Inflammatory macrophage (primary cell): ENCODE measurements at regions not wholly inside any gene's neighbourhood (a gene's known extent, or its start where the extent isn't known, plus 50 kb on each side); places are given as distances from the start of the nearest gene placed in this dataset.
"Not testable (repeated sequence)": the region's sequence is repeated elsewhere in the genome, so short reads cannot be mapped to it uniquely, and the experiment has no call there.

Experiments used
- DNase-seq, 2 donors: peaks; one replicate each; pipeline ENCODE4 v3.0.0-alpha.2; 2020 to 2022

GRCh38 chr14:98908050-98908449 lies 363.9 kb downstream of the BCL11B start:
- DNase-seq = no peak

- no peak for DNase-seq
Measured at GRCh38 chr14:98909251-98909944, 362.6 kb downstream of the BCL11B start.

GRCh38 chr14:98910061-98910460 lies 361.9 kb downstream of the BCL11B start:
- no peak for DNase-seq

GRCh38 chr14:98912655-98913054 lies 359.3 kb downstream of the BCL11B start:
- DNase-seq = no peak

GRCh38 chr14:98913967-98914650 lies 357.9 kb downstream of the BCL11B start:
- DNase-seq = no peak

- DNase-seq = no peak
Measured at GRCh38 chr14:98914942-98915341, 357.1 kb downstream of the BCL11B start.

GRCh38 chr14:98915625-98916024 lies 356.4 kb downstream of the BCL11B start:
- no peak for DNase-seq

- DNase-seq = no peak
Measured at GRCh38 chr14:98916036-98916435, 356.0 kb downstream of the BCL11B start.

- DNase-seq = no peak
Measured at GRCh38 chr14:98916476-98916875, 355.5 kb downstream of the BCL11B start.

- DNase-seq = no peak
Measured at GRCh38 chr14:98919434-98919833, 352.6 kb downstream of the BCL11B start.

GRCh38 chr14:98921306-98921705 lies 350.7 kb downstream of the BCL11B start:
- DNase-seq = peak in 1 of 2 donors; percentile 8

GRCh38 chr14:98923596-98923995 lies 348.4 kb downstream of the BCL11B start:
- DNase-seq = no peak

GRCh38 chr14:98924046-98924445 lies 348.0 kb downstream of the BCL11B start:
- DNase-seq = no peak

GRCh38 chr14:98925354-98926040 lies 346.5 kb downstream of the BCL11B start:
- DNase-seq = no peak

- DNase-seq = no peak
Measured at GRCh38 chr14:98926146-98926545, 345.9 kb downstream of the BCL11B start.

GRCh38 chr14:98926801-98927200 lies 345.2 kb downstream of the BCL11B start:
- DNase-seq = no peak

GRCh38 chr14:98927986-98928385 lies 344.0 kb downstream of the BCL11B start:
- DNase-seq = no peak

GRCh38 chr14:98928418-98928817 lies 343.6 kb downstream of the BCL11B start:
- no peak for DNase-seq

- no peak for DNase-seq
Measured at GRCh38 chr14:98931126-98931525, 340.9 kb downstream of the BCL11B start.

GRCh38 chr14:98931911-98932310 lies 340.1 kb downstream of the BCL11B start:
- no peak for DNase-seq

GRCh38 chr14:98932431-98933325 lies 339.3 kb downstream of the BCL11B start:
- DNase-seq = no peak

- DNase-seq = not testable (repeated sequence)
Measured at GRCh38 chr14:98934569-98934968, 337.4 kb downstream of the BCL11B start.

- DNase-seq = no peak
Measured at GRCh38 chr14:98935921-98936320, 336.1 kb downstream of the BCL11B start.
